GM21825 (cell line): ENCODE measurements at regions not wholly inside any gene's neighbourhood (a gene's known extent, or its start where the extent isn't known, plus 50 kb on each side); places are given as distances from the start of the nearest gene placed in this dataset.

Experiments used
- ATAC-seq: cut with Tn5 transposase; IDR thresholded peaks from one replicate; pipeline ENCODE4 v1.9.1; 2021; ENCODE audit warnings: mild to moderate bottlenecking, moderate library complexity; ENCODE audit not compliant: unreplicated experiment

GRCh38 chr14:65243766-65244442 is 141.6 kb upstream of the MAX start:
- no peak for ATAC-seq

- no peak for ATAC-seq
Observed at GRCh38 chr14:65249471-65250161, 147.3 kb upstream of the MAX start.

- ATAC-seq: no peak
Observed at GRCh38 chr14:65250162-65250495, 147.8 kb upstream of the MAX start.

GRCh38 chr14:65251213-65251612 is 148.9 kb upstream of the MAX start:
- no peak for ATAC-seq

GRCh38 chr14:65252482-65253255 is 150.4 kb upstream of the MAX start:
- ATAC-seq: no peak

- ATAC-seq: no peak
Observed at GRCh38 chr14:65255029-65255545, 152.8 kb upstream of the MAX start.

- no peak for ATAC-seq
Observed at GRCh38 chr14:65255583-65256461, 153.5 kb upstream of the MAX start.

GRCh38 chr14:65256714-65257113 is 154.4 kb upstream of the MAX start:
- ATAC-seq: no peak

- no peak for ATAC-seq
Observed at GRCh38 chr14:65257425-65257824, 155.1 kb upstream of the FUT8 start.

GRCh38 chr14:65258391-65258790 is 154.1 kb upstream of the FUT8 start:
- no peak for ATAC-seq

- ATAC-seq: no peak
Observed at GRCh38 chr14:65259000-65259399, 153.5 kb upstream of the FUT8 start.

GRCh38 chr14:65260786-65261185 is 151.7 kb upstream of the FUT8 start:
- ATAC-seq: no peak

GRCh38 chr14:65261425-65261920 is 151.1 kb upstream of the FUT8 start:
- ATAC-seq: no peak

- no peak for ATAC-seq
Observed at GRCh38 chr14:65261946-65262345, 150.6 kb upstream of the FUT8 start.

- ATAC-seq: no peak
Observed at GRCh38 chr14:65263177-65263788, 149.2 kb upstream of the FUT8 start.

GRCh38 chr14:65267856-65268255 is 144.7 kb upstream of the FUT8 start:
- ATAC-seq: no peak

GRCh38 chr14:65268594-65268993 is 143.9 kb upstream of the FUT8 start:
- ATAC-seq: no peak

GRCh38 chr14:65269732-65270131 is 142.8 kb upstream of the FUT8 start:
- ATAC-seq: no peak

- no peak for ATAC-seq
Observed at GRCh38 chr14:65277027-65277426, 135.5 kb upstream of the FUT8 start.

- no peak for ATAC-seq
Observed at GRCh38 chr14:65277580-65278270, 134.8 kb upstream of the FUT8 start.
